ENCODE measurements at regions not wholly inside any gene's neighbourhood (a gene's known extent, or its start where the extent isn't known, plus 50 kb on each side); places are given as distances from the start of the nearest gene placed in this dataset.
"Not testable (repeated sequence)": the region's sequence is repeated elsewhere in the genome, so short reads cannot be mapped to it uniquely, and the experiment has no call there.

GRCh38 chr20:30900080-30900719 is 357.3 kb upstream of the DEFB115 start:
- not testable (repeated sequence) for TF ChIP-seq POLR2A (IDR thresholded peaks at IDR 0.05; ENCODE audit: low read length); GATA1 (IDR thresholded peaks at IDR 0.05; ENCODE audit: low read depth, low read length)

Measured in erythroblast (primary cell).